ENCODE measurements at regions not wholly inside any gene's neighbourhood (a gene's known extent, or its start where the extent isn't known, plus 50 kb on each side); places are given as distances from the start of the nearest gene placed in this dataset.

DNA sequence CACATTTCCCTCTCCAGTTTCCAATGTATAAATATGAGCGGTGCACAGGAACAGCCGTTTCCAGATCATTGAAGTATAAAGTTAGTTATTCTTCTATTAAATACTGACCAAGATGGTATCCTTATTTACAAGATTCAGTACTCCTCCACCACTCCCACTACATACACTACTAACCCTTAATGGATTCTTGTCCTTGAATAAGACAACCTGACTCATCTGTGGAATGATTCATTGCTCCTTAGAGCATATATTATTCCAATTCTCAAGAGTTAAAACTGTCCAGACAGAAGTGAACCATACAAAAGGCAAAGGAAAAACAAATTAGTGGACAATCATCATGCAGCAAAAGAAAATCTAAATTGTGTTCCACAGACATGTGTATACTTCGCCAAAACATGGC, 373.3 kb downstream of the IDS start:
- TF ChIP-seq ESRRG (CRISPR knock-in tag; IDR thresholded peaks at IDR 0.05) (no peak), ZFP3 (CRISPR knock-in tag; IDR thresholded peaks at IDR 0.05) (no peak), POU6F1 (CRISPR knock-in tag; IDR thresholded peaks at IDR 0.05; ENCODE audit: borderline replicate concordance, low read depth) (no peak), CSDC2 (CRISPR knock-in tag; IDR thresholded peaks at IDR 0.05) (no peak), ARNTL (CRISPR knock-in tag; IDR thresholded peaks at IDR 0.05; ENCODE audit: borderline replicate concordance, low read depth) (no peak), CREB5 (CRISPR knock-in tag; IDR thresholded peaks at IDR 0.05; ENCODE audit: low read depth) (no peak), ZFP30 (CRISPR knock-in tag; IDR thresholded peaks at IDR 0.05) (no peak), ZNF70 (CRISPR knock-in tag; IDR thresholded peaks at IDR 0.05) (no peak), TSHZ2 (CRISPR knock-in tag; IDR thresholded peaks at IDR 0.05) (no peak)
- TF ChIP-seq, protein P1, sequence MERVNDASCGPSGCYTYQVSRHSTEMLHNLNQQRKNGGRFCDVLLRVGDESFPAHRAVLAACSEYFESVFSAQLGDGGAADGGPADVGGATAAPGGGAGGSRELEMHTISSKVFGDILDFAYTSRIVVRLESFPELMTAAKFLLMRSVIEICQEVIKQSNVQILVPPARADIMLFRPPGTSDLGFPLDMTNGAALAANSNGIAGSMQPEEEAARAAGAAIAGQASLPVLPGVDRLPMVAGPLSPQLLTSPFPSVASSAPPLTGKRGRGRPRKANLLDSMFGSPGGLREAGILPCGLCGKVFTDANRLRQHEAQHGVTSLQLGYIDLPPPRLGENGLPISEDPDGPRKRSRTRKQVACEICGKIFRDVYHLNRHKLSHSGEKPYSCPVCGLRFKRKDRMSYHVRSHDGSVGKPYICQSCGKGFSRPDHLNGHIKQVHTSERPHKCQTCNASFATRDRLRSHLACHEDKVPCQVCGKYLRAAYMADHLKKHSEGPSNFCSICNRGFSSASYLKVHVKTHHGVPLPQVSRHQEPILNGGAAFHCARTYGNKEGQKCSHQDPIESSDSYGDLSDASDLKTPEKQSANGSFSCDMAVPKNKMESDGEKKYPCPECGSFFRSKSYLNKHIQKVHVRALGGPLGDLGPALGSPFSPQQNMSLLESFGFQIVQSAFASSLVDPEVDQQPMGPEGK (CRISPR knock-in tag; IDR thresholded peaks at IDR 0.05; ENCODE audit: borderline replicate concordance), result no peak

All from SK-N-SH treated with all-trans-retinoic acid at 6 μM for 48 hours (cell line).